IMR-90 (cell line): ENCODE measurements at regions not wholly inside any gene's neighbourhood (a gene's known extent, or its start where the extent isn't known, plus 50 kb on each side); places are given as distances from the start of the nearest gene placed in this dataset.

Experiments
- ATAC-seq: fragments of 200-7000 bp; cut with Tn5 transposase; 2 replicates; pipeline ENCODE4 v1.9.1; 2020; ENCODE audit warnings: low read depth, mild to moderate bottlenecking, moderate library complexity
- BruUV-seq: library from RNA; stranded (reverse); fragments of 400-500 nt; replicated peaks from 2 replicates; lab custom pipeline; 2021; lab: Mats Ljungman, UMichigan
- CTCF ChIA-PET: fragments of 300-600 bp; formaldehyde crosslinking; extraction: SDS; loops from one replicate; lab custom pipeline; 2021; ENCODE audit warnings: antibody characterized with exemption; lab: Yijun Ruan, JAX
- POLR2A ChIA-PET: fragments of 300-600 bp; sonication (Branson Sonifier 250); formaldehyde crosslinking; loops from one replicate; lab custom pipeline; 2022; ENCODE audit warnings: antibody characterized with exemption; ENCODE audit not compliant: unreplicated experiment; lab: Charles Lee
- DNase-seq: peaks from one replicate; pipeline ENCODE4 v3.0.0; 2013
- H2AFZ ChIP-seq: replicated peaks from 2 replicates; pipeline ENCODE3; 2013; ENCODE audit warnings: low read length, mild to moderate bottlenecking; ENCODE audit not compliant: poor library complexity
- H2AK5ac ChIP-seq: 2 replicates; pipeline ENCODE4 v1.6.1; 2013; ENCODE audit warnings: low read depth, low read length, inconsistent platforms
- H2AK9ac ChIP-seq: replicated peaks from 2 replicates; pipeline ENCODE3; 2013; ENCODE audit warnings: mild to moderate bottlenecking, low read depth, low read length, moderate library complexity; ENCODE audit not compliant: poor library complexity
- H2BK120ac ChIP-seq: 2 replicates; pipeline ENCODE4 v1.6.1; 2013; ENCODE audit warnings: low read depth, low read length, inconsistent platforms
- H2BK15ac ChIP-seq: 3 replicates; pipeline ENCODE4 v1.6.1; 2013; ENCODE audit warnings: low read depth, low read length, inconsistent platforms
- H2BK20ac ChIP-seq: 2 replicates; pipeline ENCODE4 v1.6.1; 2013; ENCODE audit warnings: low read depth, mild to moderate bottlenecking, inconsistent platforms, low read length, moderate library complexity
- H2BK5ac ChIP-seq: 2 replicates; pipeline ENCODE4 v1.6.1; 2013; ENCODE audit warnings: mild to moderate bottlenecking, low read depth, low read length, inconsistent platforms; ENCODE audit not compliant: poor library complexity, severe bottlenecking
- H3K14ac ChIP-seq: replicated peaks from 2 replicates; pipeline ENCODE4 v1.6.1; 2013; ENCODE audit warnings: low read depth, low read length, inconsistent platforms
- H3K18ac ChIP-seq: 2 replicates; pipeline ENCODE4 v1.6.1; 2013; ENCODE audit warnings: low read depth, low read length, control low read depth
- H3K23ac ChIP-seq: 2 replicates; pipeline ENCODE4 v1.6.1; 2013; ENCODE audit warnings: low read depth, low read length, inconsistent platforms
- H3K27ac ChIP-seq: 2 replicates; pipeline ENCODE4 v1.5.1; 2013; ENCODE audit warnings: mild to moderate bottlenecking, control low read depth, low read length; ENCODE audit not compliant: insufficient read depth
- H3K27me3 ChIP-seq: 2 replicates; pipeline ENCODE4 v1.6.1; 2013; ENCODE audit warnings: low read length; ENCODE audit not compliant: control insufficient read depth, insufficient read depth
- H3K36me3 ChIP-seq: 2 replicates; pipeline ENCODE4 v1.6.1; 2013; ENCODE audit warnings: low read length, mixed read lengths; ENCODE audit not compliant: control insufficient read depth, insufficient read depth
- H3K4ac ChIP-seq: 2 replicates; pipeline ENCODE4 v1.6.1; 2013; ENCODE audit warnings: low read depth, low read length, inconsistent platforms
- H3K4me1 ChIP-seq: 2 replicates; pipeline ENCODE4 v1.6.1; 2013; ENCODE audit warnings: low read length, mixed read lengths; ENCODE audit not compliant: control insufficient read depth, insufficient read depth
- H3K4me2 ChIP-seq: 2 replicates; pipeline ENCODE4 v1.6.1; 2013; ENCODE audit warnings: low read depth, mild to moderate bottlenecking, control low read depth, low read length, moderate library complexity
- H3K4me3 ChIP-seq: 2 replicates; pipeline ENCODE4 v1.5.1; 2013; ENCODE audit warnings: low read depth, mild to moderate bottlenecking, control low read depth, low read length, moderate library complexity; ENCODE audit not compliant: insufficient read depth
- H3K56ac ChIP-seq: 2 replicates; pipeline ENCODE4 v1.6.1; 2013; ENCODE audit warnings: low read length, inconsistent platforms; ENCODE audit not compliant: insufficient read depth; ENCODE audit errors: extremely low read depth
- H3K79me1 ChIP-seq, 2 experiments: 2 replicates each; pipeline ENCODE4 v1.6.1; 2013; ENCODE audit warnings: low read length in 2 of 2, inconsistent platforms in 1 of 2, low read depth in 1 of 2
- H3K9ac ChIP-seq: 2 replicates; pipeline ENCODE4 v1.6.1; 2013; ENCODE audit warnings: low read depth, low read length, control low read depth
- H3K9me1 ChIP-seq: 2 replicates; pipeline ENCODE4 v1.6.1; 2013; ENCODE audit warnings: low read length, inconsistent platforms; ENCODE audit not compliant: insufficient read depth
- H3K9me3 ChIP-seq: 2 replicates; pipeline ENCODE4 v1.6.1; 2013; ENCODE audit warnings: low read length; ENCODE audit not compliant: control insufficient read depth, insufficient read depth
- H4K20me1 ChIP-seq: 2 replicates; pipeline ENCODE4 v1.6.1; 2013; ENCODE audit warnings: low read length, inconsistent platforms; ENCODE audit not compliant: insufficient read depth
- H4K5ac ChIP-seq: 2 replicates; pipeline ENCODE4 v1.6.1; 2013; ENCODE audit warnings: mild to moderate bottlenecking, low read depth, low read length, control low read depth
- H4K8ac ChIP-seq, 2 experiments: 2 replicates each; pipeline ENCODE4 v1.6.1; 2013; ENCODE audit warnings: low read depth in 2 of 2, low read length in 2 of 2, control low read depth in 1 of 2, inconsistent platforms in 1 of 2
- H4K91ac ChIP-seq: 2 replicates; pipeline ENCODE4 v1.6.1; 2013; ENCODE audit warnings: low read depth, low read length, inconsistent platforms; ENCODE audit not compliant: insufficient read depth
- BHLHE40 ChIP-seq: fragments of 150-350 bp; IDR thresholded peaks from 2 replicates; pipeline ENCODE4 v1.6.1; 2016; ENCODE audit warnings: mild to moderate bottlenecking, low read depth, low read length
- CEBPB ChIP-seq: IDR thresholded peaks from 2 replicates; pipeline ENCODE4 v1.6.1; 2012; ENCODE audit warnings: low read depth, low read length, improper control_type of control experiment
- CHD1 ChIP-seq: IDR thresholded peaks from 2 replicates; pipeline ENCODE4 v1.6.1; 2012; ENCODE audit warnings: low read depth, low read length, improper control_type of control experiment
- CTCF ChIP-seq: conservative IDR thresholded peaks from 2 replicates; pipeline ENCODE4 v1.5.1; 2012; ENCODE audit warnings: mild to moderate bottlenecking, low read depth, low read length, improper control_type of control experiment
- ELK1 ChIP-seq: fragments of 150-350 bp; IDR thresholded peaks from 2 replicates; pipeline ENCODE4 v1.6.1; 2016; ENCODE audit warnings: low read depth, mild to moderate bottlenecking, low read length, moderate library complexity, borderline replicate concordance
- FOS ChIP-seq: fragments of 150-350 bp; IDR thresholded peaks from 2 replicates; pipeline ENCODE4 v1.6.1; 2016; ENCODE audit warnings: low read depth, low read length
- MAFK ChIP-seq: IDR thresholded peaks from 2 replicates; pipeline ENCODE4 v1.6.1; 2012; ENCODE audit warnings: low read depth, low read length, improper control_type of control experiment
- MAZ ChIP-seq: IDR thresholded peaks from 2 replicates; pipeline ENCODE4 v1.6.1; 2012; ENCODE audit warnings: low read depth, mild to moderate bottlenecking, low read length, improper control_type of control experiment, moderate library complexity, borderline replicate concordance
- NFE2L2 ChIP-seq: fragments of 150-350 bp; IDR thresholded peaks from 2 replicates; pipeline ENCODE4 v1.6.1; 2016; ENCODE audit warnings: low read depth, mild to moderate bottlenecking, low read length
- RAD21 ChIP-seq: IDR thresholded peaks from 2 replicates; pipeline ENCODE4 v1.6.1; 2012; ENCODE audit warnings: low read length, improper control_type of control experiment
- RCOR1 ChIP-seq: IDR thresholded peaks from 2 replicates; pipeline ENCODE4 v1.6.1; 2012; ENCODE audit warnings: mild to moderate bottlenecking, low read length, improper control_type of control experiment; ENCODE audit not compliant: insufficient replicate concordance
- SMC3 ChIP-seq: fragments of 150-350 bp; IDR thresholded peaks from 2 replicates; pipeline ENCODE4 v1.6.1; 2016; ENCODE audit warnings: low read depth, mild to moderate bottlenecking, antibody characterized with exemption, low read length, moderate library complexity
- USF2 ChIP-seq: fragments of 150-350 bp; IDR thresholded peaks from 2 replicates; pipeline ENCODE4 v1.6.1; 2017; ENCODE audit warnings: mild to moderate bottlenecking, antibody characterized with exemption, low read length, low read depth
- WGBS, 2 experiments: methylation state at CpG; one replicate each; pipeline versions ENCODE4 v1.1.5 to v1.1.7; 2013; ENCODE audit warnings: missing lambda C conversion rate in 2 of 2; ENCODE audit not compliant: insufficient read length in 1 of 2; ENCODE audit errors: extremely low coverage in 2 of 2; 5-methylcytosine and 5-hydroxymethylcytosine counted together
- dilution Hi-C: fragments of 300-500 bp; cut with HindIII; formaldehyde crosslinking; loops from one replicate; pipeline ENCODE4 v1.14.3; 2018; ENCODE audit warnings: low sequenced_read_pairs; ENCODE audit not compliant: unreplicated experiment
- in situ Hi-C: fragments of 300-500 bp; cut with MboI; formaldehyde crosslinking; loops from 3 replicates; pipeline ENCODE4 v1.14.3; 2019; ENCODE audit warnings: low sequenced_read_pairs, inconsistent platforms, mixed read lengths
- intact Hi-C: fragments of 100-400 bp; cut with micrococcal nuclease; formaldehyde crosslinking; loops from 2 replicates; pipeline ENCODE4 v1.10.0; 2022

DNA sequence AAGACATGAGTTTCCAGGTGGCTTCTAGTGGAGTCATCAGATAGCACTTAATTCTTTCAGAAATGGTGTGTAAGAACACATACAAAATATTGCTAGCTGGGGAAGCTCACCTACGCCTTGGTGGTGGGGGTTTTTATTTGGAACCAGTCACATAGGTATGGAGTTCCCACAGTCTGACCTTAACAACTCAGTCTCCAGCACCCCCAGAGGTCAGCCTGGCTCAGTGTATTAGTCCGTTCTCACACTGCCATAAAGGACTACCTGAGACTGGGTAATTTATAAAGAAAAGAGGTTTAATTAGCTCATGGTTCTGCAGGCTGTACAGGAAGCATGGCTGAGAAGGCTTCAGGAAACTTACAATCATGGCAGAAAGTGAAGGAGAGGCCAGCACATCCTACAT lies 317.5 kb upstream of the ZC3H12C start:
- Histone ChIP-seq H2AFZ (no peak overlapping the region), H3K9me3 (no peaks in the 10 kb centered on the region), H3K4me1 (no peaks in the 10 kb centered on the region), H4K8ac (no peak overlapping the region), H2AK5ac (no peak overlapping the region), H3K56ac (no peak overlapping the region), H2BK15ac (no peak overlapping the region), H2AK9ac (no peak overlapping the region), H3K27ac (no peak overlapping the region), H3K79me1 (no peaks in the 10 kb centered on the region), H3K9ac (no peak overlapping the region), H3K4me3 (no peak overlapping the region), H4K91ac (no peak overlapping the region), H3K27me3 (no peaks in the 10 kb centered on the region; the same call in 1 of the 2 replicates), H3K4ac (no peak overlapping the region), H3K23ac (no peak overlapping the region), H3K9me1 (no peaks in the 10 kb centered on the region; the same call in 1 of the 2 replicates), H2BK20ac (no peak overlapping the region), H4K20me1 (no peaks in the 10 kb centered on the region), H3K18ac (no peak overlapping the region), H2BK120ac (no peak overlapping the region), H2BK5ac (no peak overlapping the region), H3K4me2 (no peak overlapping the region), H3K36me3 (no peaks in the 10 kb centered on the region), H3K14ac (no peak overlapping the region), H4K5ac (no peak overlapping the region)
- intact Hi-C loops (no loop called here), dilution Hi-C loops (no loop called here), in situ Hi-C loops (no loop called here)
- DNase-seq (no peak), ATAC-seq (no peak)
- BruUV-seq = no TSS peak
- no CpG with 5 or more reads among the region's 2 CpGs for WGBS, 2 experiments
- CTCF ChIA-PET = no interaction called here
- TF ChIP-seq SMC3 (no peak), MAFK (no peak), RCOR1 (no peak), MAZ (no peak), USF2 (no peak), NFE2L2 (no peak), CEBPB (no peak), FOS (no peak), CTCF (no peak), ELK1 (no peak), BHLHE40 (no peak), RAD21 (no peak), CHD1 (no peak)
- POLR2A ChIA-PET = no interaction called here
